GM12878 (cell line): ENCODE measurements at regions not wholly inside any gene's neighbourhood (a gene's known extent, or its start where the extent isn't known, plus 50 kb on each side); places are given as distances from the start of the nearest gene placed in this dataset.

Experiments
- ATAC-seq: fragments of 200-7000 bp; cut with Tn5 transposase; 3 replicates; pipeline ENCODE4 v1.9.1; 2020; ENCODE audit warnings: mild to moderate bottlenecking, moderate library complexity
- BruUV-seq: library from RNA; stranded (reverse); fragments of 400-500 nt; replicated peaks from 2 replicates; lab custom pipeline; 2021; lab: Mats Ljungman, UMichigan
- CTCF ChIA-PET: fragments of 300-600 bp; sonication (Branson Sonifier 250); formaldehyde crosslinking; extraction: SDS; loops from one replicate; lab custom pipeline; 2021; ENCODE audit warnings: inconsistent platforms; lab: Yijun Ruan, JAX
- POLR2A ChIA-PET: fragments of 350-600 bp; formaldehyde crosslinking; extraction: SDS; loops from one replicate; lab custom pipeline; 2021; ENCODE audit warnings: inconsistent platforms; lab: Charles Lee
- RAD21 ChIA-PET: fragments of 300-600 bp; sonication (Branson Sonifier 250); formaldehyde crosslinking; loops from one replicate; lab custom pipeline; 2023; ENCODE audit warnings: antibody characterized with exemption; ENCODE audit not compliant: unreplicated experiment; lab: Charles Lee
- SMC1A ChIA-PET: fragments of 300-600 bp; sonication (Branson Sonifier 250); formaldehyde crosslinking; loops from one replicate; lab custom pipeline; 2023; ENCODE audit not compliant: unreplicated experiment, uncharacterized antibody; lab: Charles Lee
- DNase-seq: peaks from one replicate; pipeline ENCODE4 v3.0.0-alpha.2; 2011; ENCODE audit warnings: low read depth, low spot score
- FAIRE-seq: peaks from 3 replicates; lab custom pipeline; 2011; peaks lifted over from hg19 to GRCh38; lab: Jason Lieb, UNC
- H2AFZ ChIP-seq: 2 replicates; pipeline ENCODE4 v1.6.0; 2011; ENCODE audit warnings: low read depth, low read length, control low read depth; ENCODE audit not compliant: control insufficient read depth
- H3K27ac ChIP-seq: 2 replicates; pipeline ENCODE4 v1.5.1; 2011; ENCODE audit warnings: control low read depth; ENCODE audit not compliant: control insufficient read depth, insufficient read depth
- H3K27me3 ChIP-seq, 2 experiments: replicated peaks in 1 of 2; 2 replicates each; pipeline versions ENCODE4 v1.6.0 to v1.6.1; 2011; ENCODE audit warnings: low read length in 1 of 2; ENCODE audit not compliant: control insufficient read depth in 2 of 2, insufficient read depth in 2 of 2
- H3K36me3 ChIP-seq, 2 experiments: 2 replicates each; pipeline ENCODE4 v1.5.1; 2011; ENCODE audit warnings: low read length in 1 of 2; ENCODE audit not compliant: control insufficient read depth in 2 of 2, insufficient read depth in 2 of 2
- H3K4me1 ChIP-seq: 2 replicates; pipeline ENCODE4 v1.6.1; 2011; ENCODE audit warnings: mild to moderate bottlenecking, low read length, moderate library complexity, mixed read lengths; ENCODE audit not compliant: control insufficient read depth, insufficient read depth
- H3K4me2 ChIP-seq: 2 replicates; pipeline ENCODE4 v1.6.0; 2011; ENCODE audit warnings: control low read depth; ENCODE audit not compliant: control insufficient read depth, insufficient read depth
- H3K4me3 ChIP-seq: fragments of 200-600 bp; sonication (generic); 2 replicates; pipeline ENCODE4 v1.5.1; 2016
- H3K79me2 ChIP-seq: 2 replicates; pipeline ENCODE4 v1.6.0; 2011; ENCODE audit warnings: low read length; ENCODE audit not compliant: control insufficient read depth, insufficient read depth
- H3K9ac ChIP-seq: 2 replicates; pipeline ENCODE4 v1.8.0; 2011; ENCODE audit warnings: low read length, control low read depth, mixed read lengths; ENCODE audit not compliant: control insufficient read depth, insufficient read depth
- H3K9me3 ChIP-seq: replicated peaks from 3 replicates; pipeline ENCODE4 v1.5.1; 2011; ENCODE audit warnings: mild to moderate bottlenecking, low read length; ENCODE audit not compliant: control insufficient read depth, insufficient read depth
- H4K20me1 ChIP-seq: 2 replicates; pipeline ENCODE4 v1.6.0; 2011; ENCODE audit not compliant: control insufficient read depth, insufficient read depth
- BACH1 ChIP-seq: fragments of 450-650 bp; IDR thresholded peaks from 2 replicates; pipeline ENCODE4 v1.6.1; 2017; ENCODE audit warnings: mild to moderate bottlenecking, borderline replicate concordance
- CHD1 ChIP-seq: IDR thresholded peaks from 2 replicates; pipeline ENCODE4 v1.6.1; 2012; ENCODE audit warnings: low read depth, low read length, improper control_type of control experiment
- HDGF ChIP-seq: fragments of 450-650 bp; IDR thresholded peaks from 2 replicates; pipeline ENCODE4 v1.6.1; 2016; ENCODE audit warnings: antibody characterized with exemption
- IKZF1 ChIP-seq: fragments of 450-650 bp; conservative IDR thresholded peaks from 2 replicates; pipeline ENCODE4 v1.6.1; 2017; ENCODE audit warnings: antibody characterized with exemption, mild to moderate bottlenecking
- NFXL1 ChIP-seq: fragments of 450-650 bp; IDR thresholded peaks from 2 replicates; pipeline ENCODE4 v1.6.1; 2017; ENCODE audit warnings: antibody characterized with exemption, mild to moderate bottlenecking, borderline replicate concordance
- NR2C2 ChIP-seq: IDR thresholded peaks from 2 replicates; pipeline ENCODE4 v1.6.1; 2011; ENCODE audit warnings: borderline replicate concordance, low read depth; ENCODE audit not compliant: control insufficient read depth, insufficient read length
- RBBP5 ChIP-seq: fragments of 200-600 bp; sonication (generic); conservative IDR thresholded peaks from 2 replicates; pipeline ENCODE4 v1.6.1; 2016
- SMARCA5 ChIP-seq: fragments of 450-650 bp; IDR thresholded peaks from 2 replicates; pipeline ENCODE4 v1.6.1; 2017; ENCODE audit warnings: mild to moderate bottlenecking
- ZZZ3 ChIP-seq: IDR thresholded peaks from 2 replicates; pipeline ENCODE4 v1.6.1; 2011; ENCODE audit warnings: low read depth; ENCODE audit not compliant: control insufficient read depth, insufficient read length
- WGBS: methylation state at CpG from one replicate; pipeline ENCODE4 v1.1.6; 2016; ENCODE audit warnings: low lambda C conversion rate; ENCODE audit not compliant: insufficient replicate concordance, insufficient coverage; ENCODE audit errors: missing lambda C conversion rate; 5-methylcytosine and 5-hydroxymethylcytosine counted together
- in situ Hi-C: fragments of 300-500 bp; cut with MboI; formaldehyde crosslinking; loops from 9 replicates; pipeline ENCODE4 v1.14.3; 2018; ENCODE audit warnings: mixed read lengths
- intact Hi-C: fragments of 100-400 bp; cut with micrococcal nuclease; formaldehyde crosslinking; loops from one replicate; pipeline ENCODE4 v1.14.2; 2022; ENCODE audit not compliant: unreplicated experiment
- TF ChIP-seq, protein P1 (sequence below): IDR thresholded peaks from 2 replicates; pipeline ENCODE4 v1.6.1; 2011; ENCODE audit warnings: borderline replicate concordance, low read depth, mild to moderate bottlenecking, moderate library complexity, mixed read lengths, low read length; ENCODE audit not compliant: insufficient read depth; ENCODE audit errors: extremely low read length
- TF ChIP-seq, protein P2 (sequence below): IDR thresholded peaks from 2 replicates; pipeline ENCODE4 v1.6.1; 2011; ENCODE audit warnings: mild to moderate bottlenecking, low read depth, low read length, moderate library complexity; ENCODE audit not compliant: insufficient replicate concordance

DNA sequence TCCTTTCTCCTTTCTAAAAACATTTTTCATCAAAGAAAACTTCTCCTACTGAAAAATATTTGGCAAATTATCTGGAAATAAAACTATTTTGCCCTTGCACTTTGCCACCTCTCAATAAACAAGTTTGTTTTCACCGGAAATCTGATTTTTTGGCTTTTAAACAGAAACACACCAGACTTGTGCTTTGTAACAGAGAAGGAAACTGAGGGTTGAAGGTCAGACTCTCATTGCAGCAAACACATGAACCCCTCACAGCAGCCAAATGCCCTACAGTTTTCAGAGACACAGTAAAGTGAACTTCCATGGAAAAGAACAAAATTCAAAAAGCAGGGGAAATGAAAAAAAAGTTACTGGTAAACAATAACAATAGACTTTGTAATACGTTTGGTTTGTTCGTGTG lies 95.6 kb upstream of the WDR17 start:
- in situ Hi-C loops (no loop called here), intact Hi-C loops (no loop called here)
- WGBS: 38% methylated on average over 3 of the region's 3 CpGs
- Histone ChIP-seq H3K27me3 (no peaks in the 10 kb centered on the region), H2AFZ (no peak overlapping the region), H3K9me3 (no peaks in the 10 kb centered on the region; the same call in 2 of the 3 replicates), H3K4me2 (no peak overlapping the region), H3K79me2 (no peaks in the 10 kb centered on the region), H3K4me1 (no peaks in the 10 kb centered on the region), H3K9ac (no peak overlapping the region), H4K20me1 (no peaks in the 10 kb centered on the region), H3K4me3 (no peak overlapping the region), H3K27ac (no peak overlapping the region), H3K36me3 (no peaks in the 10 kb centered on the region)
- DNase-seq: no peak
- RAD21 ChIA-PET: no interaction called here
- BruUV-seq: no TSS peak
- no peak for FAIRE-seq
- TF ChIP-seq HDGF (no peak), CHD1 (no peak), NR2C2 (no peak), BACH1 (no peak), RBBP5 (no peak), NFXL1 (no peak), SMARCA5 (no peak), ZZZ3 (no peak), IKZF1 (no peak)
- TF ChIP-seq, protein P1, sequence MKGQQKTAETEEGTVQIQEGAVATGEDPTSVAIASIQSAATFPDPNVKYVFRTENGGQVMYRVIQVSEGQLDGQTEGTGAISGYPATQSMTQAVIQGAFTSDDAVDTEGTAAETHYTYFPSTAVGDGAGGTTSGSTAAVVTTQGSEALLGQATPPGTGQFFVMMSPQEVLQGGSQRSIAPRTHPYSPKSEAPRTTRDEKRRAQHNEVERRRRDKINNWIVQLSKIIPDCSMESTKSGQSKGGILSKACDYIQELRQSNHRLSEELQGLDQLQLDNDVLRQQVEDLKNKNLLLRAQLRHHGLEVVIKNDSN: no peak
- TF ChIP-seq, protein P2, sequence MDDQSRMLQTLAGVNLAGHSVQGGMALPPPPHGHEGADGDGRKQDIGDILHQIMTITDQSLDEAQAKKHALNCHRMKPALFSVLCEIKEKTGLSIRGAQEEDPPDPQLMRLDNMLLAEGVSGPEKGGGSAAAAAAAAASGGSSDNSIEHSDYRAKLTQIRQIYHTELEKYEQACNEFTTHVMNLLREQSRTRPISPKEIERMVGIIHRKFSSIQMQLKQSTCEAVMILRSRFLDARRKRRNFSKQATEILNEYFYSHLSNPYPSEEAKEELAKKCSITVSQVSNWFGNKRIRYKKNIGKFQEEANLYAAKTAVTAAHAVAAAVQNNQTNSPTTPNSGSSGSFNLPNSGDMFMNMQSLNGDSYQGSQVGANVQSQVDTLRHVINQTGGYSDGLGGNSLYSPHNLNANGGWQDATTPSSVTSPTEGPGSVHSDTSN: no peak
- ATAC-seq: no peak
- POLR2A ChIA-PET: no interaction called here
- SMC1A ChIA-PET: interaction anchor here (1.0 kb wide), 1 partner anchor 41 kb away, joined by 3 read pairs; no protein-coding TSS in a partner anchor
- CTCF ChIA-PET: no interaction called here
